ENCODE measurements at regions not wholly inside any gene's neighbourhood (a gene's known extent, or its start where the extent isn't known, plus 50 kb on each side); places are given as distances from the start of the nearest gene placed in this dataset.

- DNase-seq: no peak
Measured at GRCh38 chr5:6161257-6161656, 217.1 kb downstream of the MED10 start.

GRCh38 chr5:6159832-6160430 lies 218.4 kb downstream of the MED10 start:
- no peak for DNase-seq

- DNase-seq: no peak
Measured at GRCh38 chr5:6158974-6159831, 219.1 kb downstream of the MED10 start.

- DNase-seq: no peak
Measured at GRCh38 chr5:6154216-6154615, 224.1 kb downstream of the MED10 start.

- no peak for DNase-seq
Measured at GRCh38 chr5:6146271-6146670, 232.1 kb downstream of the MED10 start.

- DNase-seq: no peak
Measured at GRCh38 chr5:6145616-6146237, 232.6 kb downstream of the MED10 start.

GRCh38 chr5:6143523-6143922 lies 234.8 kb downstream of the MED10 start:
- no peak for DNase-seq

- DNase-seq: no peak
Measured at GRCh38 chr5:6142353-6142752, 236.0 kb downstream of the MED10 start.

GRCh38 chr5:6140219-6140618 lies 238.1 kb downstream of the MED10 start:
- DNase-seq: no peak

GRCh38 chr5:6135977-6136376 lies 242.4 kb downstream of the MED10 start:
- DNase-seq: peak in 1 of 2 experiments; percentile 6

- DNase-seq: no peak
Measured at GRCh38 chr5:6134281-6134680, 244.1 kb downstream of the MED10 start.

- no peak for DNase-seq
Measured at GRCh38 chr5:6125781-6126180, 252.6 kb downstream of the MED10 start.

- no peak for DNase-seq
Measured at GRCh38 chr5:6118691-6119090, 259.7 kb downstream of the MED10 start.

GRCh38 chr5:6117212-6117611 lies 261.1 kb downstream of the MED10 start:
- DNase-seq: no peak

- no peak for DNase-seq
Measured at GRCh38 chr5:6115852-6116251, 262.5 kb downstream of the MED10 start.

- peak; percentile 67 to 73 for DNase-seq
Measured at GRCh38 chr5:6112538-6112937, 265.8 kb downstream of the MED10 start.

- peak in 1 of 2 experiments; percentile 68 for DNase-seq
Measured at GRCh38 chr5:6112125-6112524, 266.2 kb downstream of the MED10 start.

GRCh38 chr5:6111131-6111530 lies 267.2 kb downstream of the MED10 start:
- DNase-seq: no peak

GRCh38 chr5:6110441-6111005 lies 267.8 kb downstream of the MED10 start:
- DNase-seq: no peak

GRCh38 chr5:6108981-6109825 lies 269.1 kb downstream of the MED10 start:
- no peak for DNase-seq

GRCh38 chr5:6108540-6108848 lies 269.9 kb downstream of the MED10 start:
- no peak for DNase-seq

- no peak for DNase-seq
Measured at GRCh38 chr5:6107675-6108539, 270.4 kb downstream of the MED10 start.
